A673 (cell line): ENCODE measurements at regions not wholly inside any gene's neighbourhood (a gene's known extent, or its start where the extent isn't known, plus 50 kb on each side); places are given as distances from the start of the nearest gene placed in this dataset.

Source experiments
- EZH2 ChIP-seq: fragments of 200-600 bp; sonication (generic); IDR thresholded peaks from 2 replicates; pipeline ENCODE4 v1.6.1; 2017; ENCODE audit warnings: borderline replicate concordance, low read depth, mild to moderate bottlenecking, mixed read lengths, antibody characterized with exemption, low read length; ENCODE audit not compliant: poor library complexity, severe bottlenecking
- TF ChIP-seq, protein P1 (sequence below): fragments of 300-800, 200-600 bp; sonication (generic); conservative IDR thresholded peaks from 2 replicates; pipeline ENCODE4 v1.5.1; 2017; ENCODE audit warnings: low read depth, mild to moderate bottlenecking, antibody characterized with exemption, low read length, moderate library complexity, mixed read lengths

DNA sequence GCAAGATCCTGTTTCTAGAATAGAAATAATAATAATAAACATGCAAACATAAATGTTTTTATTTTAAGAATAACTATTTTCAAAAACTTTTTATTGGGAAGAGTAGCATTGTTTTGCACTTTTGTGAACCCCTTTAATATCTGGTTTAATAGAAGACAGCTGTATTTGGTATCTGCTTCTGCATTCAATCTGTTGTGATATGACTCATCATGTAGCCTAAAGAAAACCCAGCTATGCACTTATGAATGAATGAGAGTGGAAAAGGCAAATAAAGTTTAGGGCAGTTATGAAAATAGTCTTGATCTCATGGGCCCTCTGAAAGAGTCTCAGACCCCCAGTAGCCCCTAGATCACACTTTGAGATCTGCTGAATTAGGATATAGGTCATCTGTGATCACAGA is 100.4 kb upstream of the PPP2R3A start:
- TF ChIP-seq, protein P1, sequence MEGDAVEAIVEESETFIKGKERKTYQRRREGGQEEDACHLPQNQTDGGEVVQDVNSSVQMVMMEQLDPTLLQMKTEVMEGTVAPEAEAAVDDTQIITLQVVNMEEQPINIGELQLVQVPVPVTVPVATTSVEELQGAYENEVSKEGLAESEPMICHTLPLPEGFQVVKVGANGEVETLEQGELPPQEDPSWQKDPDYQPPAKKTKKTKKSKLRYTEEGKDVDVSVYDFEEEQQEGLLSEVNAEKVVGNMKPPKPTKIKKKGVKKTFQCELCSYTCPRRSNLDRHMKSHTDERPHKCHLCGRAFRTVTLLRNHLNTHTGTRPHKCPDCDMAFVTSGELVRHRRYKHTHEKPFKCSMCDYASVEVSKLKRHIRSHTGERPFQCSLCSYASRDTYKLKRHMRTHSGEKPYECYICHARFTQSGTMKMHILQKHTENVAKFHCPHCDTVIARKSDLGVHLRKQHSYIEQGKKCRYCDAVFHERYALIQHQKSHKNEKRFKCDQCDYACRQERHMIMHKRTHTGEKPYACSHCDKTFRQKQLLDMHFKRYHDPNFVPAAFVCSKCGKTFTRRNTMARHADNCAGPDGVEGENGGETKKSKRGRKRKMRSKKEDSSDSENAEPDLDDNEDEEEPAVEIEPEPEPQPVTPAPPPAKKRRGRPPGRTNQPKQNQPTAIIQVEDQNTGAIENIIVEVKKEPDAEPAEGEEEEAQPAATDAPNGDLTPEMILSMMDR = no peak
- no peak for TF ChIP-seq EZH2
